Fibroblast of lung (primary cell): ENCODE measurements at regions not wholly inside any gene's neighbourhood (a gene's known extent, or its start where the extent isn't known, plus 50 kb on each side); places are given as distances from the start of the nearest gene placed in this dataset.

Source experiments
- DNase-seq, 2 donors: peaks; one replicate each; pipeline versions ENCODE4 v3.0.0 to v3.0.0-alpha.2; 2010; ENCODE audit warnings: low read depth in 2 of 2
- H2AFZ ChIP-seq: 2 replicates; pipeline ENCODE4 v1.5.1; 2012; ENCODE audit warnings: low read length, control low read depth, inconsistent platforms
- H3K27ac ChIP-seq: 2 replicates; pipeline ENCODE4 v1.5.1; 2011; ENCODE audit warnings: low read length, control low read depth; ENCODE audit not compliant: insufficient read depth
- H3K27me3 ChIP-seq: 2 replicates; pipeline ENCODE4 v1.5.1; 2011; ENCODE audit warnings: mild to moderate bottlenecking, low read length; ENCODE audit not compliant: control insufficient read depth, insufficient read depth
- H3K36me3 ChIP-seq: 2 replicates; pipeline ENCODE4 v1.5.1; 2011; ENCODE audit warnings: low read length; ENCODE audit not compliant: control insufficient read depth, insufficient read depth
- H3K4me1 ChIP-seq: 2 replicates; pipeline ENCODE4 v1.5.1; 2011; ENCODE audit warnings: low read length; ENCODE audit not compliant: control insufficient read depth, insufficient read depth; ENCODE audit errors: extremely low read depth
- H3K4me2 ChIP-seq: 2 replicates; pipeline ENCODE4 v1.5.1; 2011; ENCODE audit warnings: low read length, control low read depth; ENCODE audit not compliant: insufficient read depth; ENCODE audit errors: extremely low read depth
- H3K4me3 ChIP-seq, 4 experiments: fragments of 200-600 bp in 1 of 4; sonication (generic) in 1 of 4; replicated peaks in 1 of 4; 2 replicates each; pipeline ENCODE4 v1.5.1; 2011 to 2016; ENCODE audit warnings: low read length in 4 of 4, low read depth in 3 of 4, mild to moderate bottlenecking in 3 of 4, control low read depth in 2 of 4, inconsistent platforms in 1 of 4, mixed read lengths in 1 of 4; ENCODE audit not compliant: insufficient read depth in 1 of 4; ENCODE audit errors: control extremely low read depth in 1 of 4
- H3K79me2 ChIP-seq: 2 replicates; pipeline ENCODE4 v1.5.1; 2012; ENCODE audit warnings: mild to moderate bottlenecking, low read length, inconsistent platforms; ENCODE audit not compliant: control insufficient read depth, insufficient read depth
- H3K9ac ChIP-seq: 2 replicates; pipeline ENCODE4 v1.5.1; 2011; ENCODE audit warnings: mild to moderate bottlenecking, low read length, control low read depth; ENCODE audit not compliant: insufficient read depth
- H3K9me3 ChIP-seq: 2 replicates; pipeline ENCODE4 v1.5.1; 2012; ENCODE audit warnings: low read depth, low read length; ENCODE audit not compliant: control insufficient read depth, insufficient read depth
- H4K20me1 ChIP-seq: 2 replicates; pipeline ENCODE4 v1.5.1; 2011; ENCODE audit warnings: low read length; ENCODE audit not compliant: control insufficient read depth, insufficient read depth; ENCODE audit errors: extremely low read depth
- EZH2 ChIP-seq: IDR thresholded peaks from 2 replicates; pipeline ENCODE4 v1.5.1; 2012; ENCODE audit warnings: low read length, control low read depth, mild to moderate bottlenecking; ENCODE audit errors: missing control alignments
- TF ChIP-seq, protein P1 (sequence below), 2 donors: IDR thresholded peaks in 1 of 2; conservative IDR thresholded peaks in 1 of 2; 1 replicate in 1 of 2; 2 replicates in 1 of 2; pipeline ENCODE4 v1.5.1; 2011 to 2012; ENCODE audit warnings: low read length in 2 of 2, control low read depth in 1 of 2, inconsistent platforms in 1 of 2, low read depth in 1 of 2, mild to moderate bottlenecking in 1 of 2

DNA sequence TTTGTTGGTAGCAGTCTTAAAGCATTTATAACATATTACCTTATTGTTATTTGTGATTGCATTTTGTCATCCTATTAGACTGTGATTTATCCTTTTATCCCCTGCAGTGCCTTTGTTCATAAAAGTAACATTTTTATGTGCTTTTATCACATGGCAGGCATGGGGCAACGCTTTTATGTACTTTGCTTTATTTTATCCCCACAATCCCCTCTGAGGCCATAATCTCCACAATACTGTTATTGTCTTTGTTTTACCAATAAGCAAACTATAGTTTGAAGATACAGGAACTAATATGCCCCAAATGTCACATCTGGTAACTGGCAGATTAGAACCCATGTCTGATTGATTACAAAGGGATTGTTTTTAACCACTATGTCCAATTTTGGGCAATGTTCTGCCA, 613.5 kb downstream of the REEP3 start:
- H3K4me3 ChIP-seq: no peak overlapping the region
- H2AFZ ChIP-seq: no peak overlapping the region
- H3K27ac ChIP-seq: no peak overlapping the region
- TF ChIP-seq EZH2: no peak
- TF ChIP-seq, protein P1, sequence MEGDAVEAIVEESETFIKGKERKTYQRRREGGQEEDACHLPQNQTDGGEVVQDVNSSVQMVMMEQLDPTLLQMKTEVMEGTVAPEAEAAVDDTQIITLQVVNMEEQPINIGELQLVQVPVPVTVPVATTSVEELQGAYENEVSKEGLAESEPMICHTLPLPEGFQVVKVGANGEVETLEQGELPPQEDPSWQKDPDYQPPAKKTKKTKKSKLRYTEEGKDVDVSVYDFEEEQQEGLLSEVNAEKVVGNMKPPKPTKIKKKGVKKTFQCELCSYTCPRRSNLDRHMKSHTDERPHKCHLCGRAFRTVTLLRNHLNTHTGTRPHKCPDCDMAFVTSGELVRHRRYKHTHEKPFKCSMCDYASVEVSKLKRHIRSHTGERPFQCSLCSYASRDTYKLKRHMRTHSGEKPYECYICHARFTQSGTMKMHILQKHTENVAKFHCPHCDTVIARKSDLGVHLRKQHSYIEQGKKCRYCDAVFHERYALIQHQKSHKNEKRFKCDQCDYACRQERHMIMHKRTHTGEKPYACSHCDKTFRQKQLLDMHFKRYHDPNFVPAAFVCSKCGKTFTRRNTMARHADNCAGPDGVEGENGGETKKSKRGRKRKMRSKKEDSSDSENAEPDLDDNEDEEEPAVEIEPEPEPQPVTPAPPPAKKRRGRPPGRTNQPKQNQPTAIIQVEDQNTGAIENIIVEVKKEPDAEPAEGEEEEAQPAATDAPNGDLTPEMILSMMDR (conservative IDR thresholded peaks at IDR 0.05 in 1 of 2, IDR thresholded peaks at IDR 0.05 in 1 of 2; ENCODE audit: low read depth in 1 of 2, low read length in 2 of 2): no peak
- H3K79me2 ChIP-seq: no peaks in the 10 kb centered on the region
- H4K20me1 ChIP-seq: no peaks in the 10 kb centered on the region
- DNase-seq: no peak
- H3K9ac ChIP-seq: no peak overlapping the region
- no peaks in the 10 kb centered on the region for H3K27me3 ChIP-seq
- no peaks in the 10 kb centered on the region for H3K4me1 ChIP-seq
- no peak overlapping the region for H3K4me2 ChIP-seq
- H3K9me3 ChIP-seq: no peaks in the 10 kb centered on the region
- H3K36me3 ChIP-seq: no peaks in the 10 kb centered on the region

- no peak overlapping the region for H3K27ac ChIP-seq
- no peaks in the 10 kb centered on the region for H3K36me3 ChIP-seq
- H4K20me1 ChIP-seq: no peaks in the 10 kb centered on the region
- no peaks in the 10 kb centered on the region for H3K9me3 ChIP-seq
- no peaks in the 10 kb centered on the region for H3K4me1 ChIP-seq
- no peak overlapping the region for H2AFZ ChIP-seq
- no peaks in the 10 kb centered on the region for H3K27me3 ChIP-seq
- DNase-seq: no peak
- H3K79me2 ChIP-seq: no peaks in the 10 kb centered on the region
- H3K9ac ChIP-seq: no peak overlapping the region
- no peak overlapping the region for H3K4me3 ChIP-seq
- H3K4me2 ChIP-seq: no peak overlapping the region
- no peak for TF ChIP-seq EZH2
- TF ChIP-seq, protein P1 (conservative IDR thresholded peaks at IDR 0.05 in 1 of 2, IDR thresholded peaks at IDR 0.05 in 1 of 2; ENCODE audit: low read depth in 1 of 2, low read length in 2 of 2): no peak
Observed at GRCh38 chr10:64142395-64142794, 621.2 kb downstream of the REEP3 start.

DNA sequence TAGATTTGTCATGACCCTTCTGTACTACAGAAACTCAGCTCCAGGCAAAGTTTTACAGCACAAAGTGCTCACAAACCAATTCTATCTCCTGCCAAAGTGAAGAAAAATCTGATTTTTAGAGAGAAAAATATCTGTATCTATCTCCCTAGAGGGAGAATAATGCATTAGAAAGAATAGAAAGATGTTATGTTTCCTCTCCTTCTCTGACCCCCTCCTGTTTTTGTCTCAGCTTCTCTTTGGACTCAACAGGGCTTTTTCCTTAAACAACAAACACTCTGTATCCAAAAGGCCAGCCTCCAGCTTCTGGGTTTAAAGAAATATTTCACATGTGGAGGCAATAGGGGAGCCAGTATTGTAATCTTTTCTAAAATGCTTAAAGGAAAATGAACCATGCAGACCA, 627.4 kb downstream of the REEP3 start:
- no peak overlapping the region for H3K27ac ChIP-seq
- DNase-seq: no peak

More for the DNA sequence above, 627.4 kb downstream of the REEP3 start:
- no peak overlapping the region for H3K4me3 ChIP-seq
- no peaks in the 10 kb centered on the region for H3K36me3 ChIP-seq
- H3K4me2 ChIP-seq: no peak overlapping the region
- H3K9ac ChIP-seq: no peak overlapping the region
- H3K4me1 ChIP-seq: no peaks in the 10 kb centered on the region
- no peaks in the 10 kb centered on the region for H3K27me3 ChIP-seq
- H3K79me2 ChIP-seq: no peaks in the 10 kb centered on the region
- no peaks in the 10 kb centered on the region for H4K20me1 ChIP-seq
- H3K9me3 ChIP-seq: no peaks in the 10 kb centered on the region
- no peak overlapping the region for H2AFZ ChIP-seq
- TF ChIP-seq, protein P1 (conservative IDR thresholded peaks at IDR 0.05 in 1 of 2, IDR thresholded peaks at IDR 0.05 in 1 of 2; ENCODE audit: low read depth in 1 of 2, low read length in 2 of 2): no peak
- no peak for TF ChIP-seq EZH2
